A673 (cell line): ENCODE measurements at regions not wholly inside any gene's neighbourhood (a gene's known extent, or its start where the extent isn't known, plus 50 kb on each side); places are given as distances from the start of the nearest gene placed in this dataset.

Experiments
- BruUV-seq: library from RNA; stranded (reverse); fragments of 400-500 nt; replicated peaks from 2 replicates; lab custom pipeline; 2021; lab: Mats Ljungman, UMichigan
- CTCF ChIA-PET: fragments of 300-600 bp; sonication (Branson Sonifier 250); formaldehyde crosslinking; loops from one replicate; lab custom pipeline; 2022; ENCODE audit warnings: antibody characterized with exemption; lab: Charles Lee
- POLR2A ChIA-PET: fragments of 300-600 bp; sonication (Branson Sonifier 250); formaldehyde crosslinking; loops from one replicate; lab custom pipeline; 2022; ENCODE audit warnings: antibody characterized with exemption; ENCODE audit not compliant: low non-redundant PET; lab: Charles Lee
- DNase-seq: peaks from one replicate; pipeline ENCODE4 v3.0.0-alpha.2; 2015; ENCODE audit warnings: low spot score
- H3K27ac ChIP-seq: fragments of 200-600 bp; sonication (generic); 2 replicates; pipeline ENCODE4 v1.5.1; 2016; ENCODE audit warnings: mixed run types, low read depth, mild to moderate bottlenecking, mixed read lengths, antibody characterized with exemption, low read length; ENCODE audit not compliant: poor library complexity, severe bottlenecking
- H3K27me3 ChIP-seq: fragments of 200-600 bp; sonication (generic); replicated peaks from 2 replicates; pipeline ENCODE4 v1.6.1; 2017; ENCODE audit warnings: mixed run types, low read depth, mild to moderate bottlenecking, mixed read lengths, antibody characterized with exemption, low read length; ENCODE audit not compliant: insufficient read depth, poor library complexity
- H3K36me3 ChIP-seq: fragments of 200-600 bp; sonication (generic); 2 replicates; pipeline ENCODE4 v1.6.1; 2016; ENCODE audit warnings: mixed run types, mild to moderate bottlenecking, mixed read lengths, antibody characterized with exemption, low read length; ENCODE audit not compliant: insufficient read depth, poor library complexity, severe bottlenecking
- H3K4me1 ChIP-seq: fragments of 200-600 bp; sonication (generic); 2 replicates; pipeline ENCODE4 v1.6.1; 2017; ENCODE audit warnings: mixed run types, mild to moderate bottlenecking, mixed read lengths, antibody characterized with exemption, low read length; ENCODE audit not compliant: insufficient read depth, poor library complexity, severe bottlenecking
- H3K4me3 ChIP-seq: fragments of 200-600 bp; sonication (generic); 2 replicates; pipeline ENCODE4 v1.5.1; 2016; ENCODE audit warnings: low read depth, mixed run types, mild to moderate bottlenecking, mixed read lengths, low read length; ENCODE audit not compliant: poor library complexity, severe bottlenecking
- H3K9me3 ChIP-seq: fragments of 200-600 bp; sonication (generic); 2 replicates; pipeline ENCODE4 v1.6.1; 2016; ENCODE audit warnings: mixed run types, low read depth, mild to moderate bottlenecking, mixed read lengths, antibody characterized with exemption, low read length; ENCODE audit not compliant: poor library complexity, severe bottlenecking
- EZH2 ChIP-seq: fragments of 200-600 bp; sonication (generic); IDR thresholded peaks from 2 replicates; pipeline ENCODE4 v1.6.1; 2017; ENCODE audit warnings: borderline replicate concordance, low read depth, mild to moderate bottlenecking, mixed read lengths, antibody characterized with exemption, low read length; ENCODE audit not compliant: poor library complexity, severe bottlenecking
- intact Hi-C: fragments of 100-400 bp; cut with micrococcal nuclease; formaldehyde crosslinking; loops from one replicate; pipeline ENCODE4 v1.10.0; 2022; ENCODE audit not compliant: unreplicated experiment
- TF ChIP-seq, protein P1 (sequence below): fragments of 300-800, 200-600 bp; sonication (generic); conservative IDR thresholded peaks from 2 replicates; pipeline ENCODE4 v1.5.1; 2017; ENCODE audit warnings: low read depth, mild to moderate bottlenecking, antibody characterized with exemption, low read length, moderate library complexity, mixed read lengths

- TF ChIP-seq EZH2: no peak
- TF ChIP-seq, protein P1, sequence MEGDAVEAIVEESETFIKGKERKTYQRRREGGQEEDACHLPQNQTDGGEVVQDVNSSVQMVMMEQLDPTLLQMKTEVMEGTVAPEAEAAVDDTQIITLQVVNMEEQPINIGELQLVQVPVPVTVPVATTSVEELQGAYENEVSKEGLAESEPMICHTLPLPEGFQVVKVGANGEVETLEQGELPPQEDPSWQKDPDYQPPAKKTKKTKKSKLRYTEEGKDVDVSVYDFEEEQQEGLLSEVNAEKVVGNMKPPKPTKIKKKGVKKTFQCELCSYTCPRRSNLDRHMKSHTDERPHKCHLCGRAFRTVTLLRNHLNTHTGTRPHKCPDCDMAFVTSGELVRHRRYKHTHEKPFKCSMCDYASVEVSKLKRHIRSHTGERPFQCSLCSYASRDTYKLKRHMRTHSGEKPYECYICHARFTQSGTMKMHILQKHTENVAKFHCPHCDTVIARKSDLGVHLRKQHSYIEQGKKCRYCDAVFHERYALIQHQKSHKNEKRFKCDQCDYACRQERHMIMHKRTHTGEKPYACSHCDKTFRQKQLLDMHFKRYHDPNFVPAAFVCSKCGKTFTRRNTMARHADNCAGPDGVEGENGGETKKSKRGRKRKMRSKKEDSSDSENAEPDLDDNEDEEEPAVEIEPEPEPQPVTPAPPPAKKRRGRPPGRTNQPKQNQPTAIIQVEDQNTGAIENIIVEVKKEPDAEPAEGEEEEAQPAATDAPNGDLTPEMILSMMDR: no peak
- peaks cover 21% of the 10 kb centered on the region for H3K27me3 ChIP-seq
- H3K36me3 ChIP-seq: no peaks in the 10 kb centered on the region
- intact Hi-C loops: no loop called here
- BruUV-seq: no TSS peak
- no peaks in the 10 kb centered on the region for H3K9me3 ChIP-seq
- POLR2A ChIA-PET: no interaction called here
- CTCF ChIA-PET: no interaction called here
- H3K27ac ChIP-seq: no peak overlapping the region
- no peak overlapping the region for H3K4me3 ChIP-seq
- DNase-seq: no peak
- no peaks in the 10 kb centered on the region for H3K4me1 ChIP-seq
Observed at GRCh38 chr13:78750735-78751134, 91.8 kb upstream of the OBI1 start.

DNA sequence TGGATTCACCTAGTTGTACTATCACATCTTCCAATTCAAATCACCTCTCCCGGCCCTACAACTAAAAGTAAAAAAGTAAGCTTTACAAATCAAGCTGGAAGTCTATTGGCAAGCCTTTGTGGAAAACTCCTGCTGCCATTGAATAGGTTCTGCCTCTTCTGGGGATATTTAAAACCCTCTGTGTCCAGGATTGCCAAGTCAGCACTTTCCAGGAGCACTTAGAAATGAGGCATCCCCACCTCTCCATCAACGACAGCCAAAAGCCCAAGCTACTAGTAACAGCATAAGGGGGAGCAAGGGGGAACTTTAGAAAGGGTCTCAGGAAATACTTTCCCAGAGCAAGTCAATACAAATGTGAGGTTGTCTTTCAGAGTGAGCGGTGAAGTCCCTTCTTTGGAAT is 85.0 kb upstream of the OBI1 start:
- Histone ChIP-seq H3K9me3 (no peaks in the 10 kb centered on the region), H3K36me3 (no peaks in the 10 kb centered on the region), H3K27me3 (peaks cover 13% of the 10 kb centered on the region), H3K4me3 (no peak overlapping the region), H3K27ac (no peak overlapping the region), H3K4me1 (no peaks in the 10 kb centered on the region)
- DNase-seq: no peak
- BruUV-seq: no TSS peak
- CTCF ChIA-PET: no interaction called here
- intact Hi-C loops: no loop called here
- TF ChIP-seq, protein P1: no peak
- no peak for TF ChIP-seq EZH2
- POLR2A ChIA-PET: no interaction called here

DNA sequence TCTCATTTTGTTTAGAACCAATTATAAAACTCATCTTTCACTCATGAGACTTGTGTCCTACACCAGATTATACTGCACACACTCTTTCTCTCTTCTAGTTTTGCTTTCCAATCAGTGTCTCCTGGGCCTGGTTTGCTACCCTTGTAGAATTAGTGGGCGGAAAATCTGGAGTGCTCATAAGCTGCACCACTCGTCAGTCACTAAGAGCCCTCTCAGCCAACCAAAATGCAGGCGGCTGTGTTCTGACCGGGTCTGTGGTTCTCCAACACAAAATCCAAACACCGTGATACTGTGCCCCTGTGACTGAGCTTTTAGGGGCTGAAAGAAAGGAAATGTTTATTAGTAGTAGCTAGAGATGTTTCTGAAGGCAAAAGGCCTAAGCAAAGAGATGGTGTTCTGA is 83.7 kb upstream of the OBI1 start:
- no peaks in the 10 kb centered on the region for H3K36me3 ChIP-seq
- TF ChIP-seq, protein P1: no peak
- TF ChIP-seq EZH2: no peak
- no TSS peak for BruUV-seq
- no peak overlapping the region for H3K27ac ChIP-seq
- ChIA-PET CTCF (no interaction called here), POLR2A (no interaction called here)
- no peak overlapping the region for H3K4me3 ChIP-seq
- no peaks in the 10 kb centered on the region for H3K9me3 ChIP-seq
- H3K4me1 ChIP-seq: no peaks in the 10 kb centered on the region
- peaks cover 13% of the 10 kb centered on the region for H3K27me3 ChIP-seq
- DNase-seq: no peak
- intact Hi-C loops: no loop called here
